ENCODE measurements at regions not wholly inside any gene's neighbourhood (a gene's known extent, or its start where the extent isn't known, plus 50 kb on each side); places are given as distances from the start of the nearest gene placed in this dataset.

DNA sequence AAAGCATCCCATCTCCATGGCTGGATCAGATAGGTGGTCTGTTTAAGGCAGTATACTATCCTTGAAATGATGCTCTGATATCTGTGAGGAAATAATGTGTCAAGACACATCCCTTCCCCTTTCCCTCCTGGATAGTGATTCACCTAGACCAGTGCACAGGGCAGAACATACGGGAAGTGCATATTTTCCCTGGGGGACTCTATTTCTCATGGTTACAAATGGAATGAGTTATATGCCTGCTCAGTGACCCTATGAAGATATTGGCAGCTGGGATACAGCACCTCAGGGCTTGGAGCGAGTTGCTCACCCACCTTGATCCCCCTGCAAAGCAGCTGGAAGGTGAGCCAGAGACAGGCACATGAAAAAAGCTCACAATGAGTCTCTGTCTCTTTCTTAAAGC lies 67.5 kb upstream of the PRL start:
- TF ChIP-seq, protein P1, sequence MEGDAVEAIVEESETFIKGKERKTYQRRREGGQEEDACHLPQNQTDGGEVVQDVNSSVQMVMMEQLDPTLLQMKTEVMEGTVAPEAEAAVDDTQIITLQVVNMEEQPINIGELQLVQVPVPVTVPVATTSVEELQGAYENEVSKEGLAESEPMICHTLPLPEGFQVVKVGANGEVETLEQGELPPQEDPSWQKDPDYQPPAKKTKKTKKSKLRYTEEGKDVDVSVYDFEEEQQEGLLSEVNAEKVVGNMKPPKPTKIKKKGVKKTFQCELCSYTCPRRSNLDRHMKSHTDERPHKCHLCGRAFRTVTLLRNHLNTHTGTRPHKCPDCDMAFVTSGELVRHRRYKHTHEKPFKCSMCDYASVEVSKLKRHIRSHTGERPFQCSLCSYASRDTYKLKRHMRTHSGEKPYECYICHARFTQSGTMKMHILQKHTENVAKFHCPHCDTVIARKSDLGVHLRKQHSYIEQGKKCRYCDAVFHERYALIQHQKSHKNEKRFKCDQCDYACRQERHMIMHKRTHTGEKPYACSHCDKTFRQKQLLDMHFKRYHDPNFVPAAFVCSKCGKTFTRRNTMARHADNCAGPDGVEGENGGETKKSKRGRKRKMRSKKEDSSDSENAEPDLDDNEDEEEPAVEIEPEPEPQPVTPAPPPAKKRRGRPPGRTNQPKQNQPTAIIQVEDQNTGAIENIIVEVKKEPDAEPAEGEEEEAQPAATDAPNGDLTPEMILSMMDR (IDR thresholded peaks at IDR 0.05): no peak
- no peak for TF ChIP-seq POLR2A (IDR thresholded peaks at IDR 0.05)

Data from right lobe of liver (tissue), 4 donors.